SH-SY5Y (cell line): ENCODE measurements at regions not wholly inside any gene's neighbourhood (a gene's known extent, or its start where the extent isn't known, plus 50 kb on each side); places are given as distances from the start of the nearest gene placed in this dataset.

Experiments used
- GATA2 ChIP-seq: IDR thresholded peaks from 2 replicates; pipeline ENCODE4 v1.6.1; 2011; ENCODE audit warnings: mild to moderate bottlenecking, low read depth, low read length
- GATA3 ChIP-seq: IDR thresholded peaks from 2 replicates; pipeline ENCODE4 v1.6.1; 2011; ENCODE audit warnings: low read depth, mild to moderate bottlenecking, low read length, moderate library complexity

DNA sequence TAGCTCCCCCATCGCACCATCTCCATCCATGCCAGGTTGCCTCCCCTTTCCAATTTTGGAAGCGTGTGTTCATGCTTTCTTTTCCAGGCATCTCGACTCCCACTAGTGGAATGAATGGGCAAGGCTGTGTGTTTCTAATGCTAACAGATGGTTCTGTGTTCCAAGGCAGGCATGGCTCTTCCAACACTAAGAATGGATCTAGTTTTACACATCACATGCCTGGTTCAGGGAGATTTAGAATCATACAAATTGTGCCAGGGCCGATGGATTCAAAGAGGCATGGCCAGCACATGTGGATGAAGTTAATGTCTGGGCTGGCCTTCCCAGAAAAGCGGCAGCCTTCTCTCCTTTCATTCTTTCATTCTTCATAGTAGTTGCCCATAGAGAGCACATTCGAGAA is 438.7 kb downstream of the PRDM2 start:
- no peak for TF ChIP-seq GATA2
- no peak for TF ChIP-seq GATA3
